ENCODE measurements at regions not wholly inside any gene's neighbourhood (a gene's known extent, or its start where the extent isn't known, plus 50 kb on each side); places are given as distances from the start of the nearest gene placed in this dataset.

DNA sequence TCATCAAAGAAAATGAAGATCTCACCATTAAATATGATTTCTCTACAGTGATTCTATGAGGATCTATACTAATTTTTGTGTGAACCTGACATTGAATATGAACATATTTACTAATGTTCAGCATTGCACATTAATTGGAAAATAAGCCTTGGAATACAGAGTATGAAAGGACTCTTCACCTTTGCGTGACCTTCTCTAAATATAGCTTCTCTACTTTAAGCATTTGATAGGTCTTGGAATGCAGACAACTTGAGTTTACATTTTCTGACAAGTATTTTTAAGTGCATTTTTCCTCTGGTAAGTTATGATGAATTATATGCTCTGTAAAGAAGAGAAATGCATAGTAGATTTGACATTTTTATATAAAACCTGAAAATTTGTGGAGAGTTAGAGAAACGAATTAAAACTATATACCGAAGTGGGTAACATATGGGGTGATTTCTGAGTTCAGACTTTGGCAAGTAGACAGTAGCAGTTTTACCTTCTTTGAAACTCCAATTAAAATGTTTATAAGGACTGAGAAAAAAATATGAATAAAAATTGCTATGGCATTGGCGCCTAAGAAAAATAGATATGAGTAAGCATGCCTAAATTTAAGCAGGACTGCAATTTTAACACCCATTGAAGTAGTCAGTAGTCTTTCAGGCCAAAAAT, 371.9 kb downstream of the GABRG1 start:
- TF ChIP-seq POLR2A (IDR thresholded peaks at IDR 0.05) (no peak), CTCF (IDR thresholded peaks at IDR 0.05) (no peak)
